ENCODE measurements at regions not wholly inside any gene's neighbourhood (a gene's known extent, or its start where the extent isn't known, plus 50 kb on each side); places are given as distances from the start of the nearest gene placed in this dataset.

- Mint-ChIP-seq H3K4me1 (peaks cover 9 to 21% of the 10 kb centered on the region in 2 experiments), H3K4me3 (no peak overlapping the region), H3K36me3 (ENCODE audit: insufficient read depth in 1 of 3, low read depth in 3 of 3) (peaks cover 0 to 3% (median 2%) of the 10 kb centered on the region in 3 experiments; a peak in 5 of 7 replicates), H3K27me3 (ENCODE audit: low read depth) (peaks cover 10% of the 10 kb centered on the region), H3K27ac (no peak overlapping the region), H3K9me3 (peaks cover 57 to 82% of the 10 kb centered on the region in 2 experiments)
- Histone ChIP-seq H3K23me2 (ENCODE audit: insufficient read length, low read depth, low read length, poor library complexity, severe bottlenecking) (no peaks in the 10 kb centered on the region), H3K23ac (ENCODE audit: insufficient read length, low read depth, low read length) (no peak overlapping the region), H4K5ac (ENCODE audit: insufficient read length, low read depth, low read length) (no peak overlapping the region), H3K4me2 (ENCODE audit: insufficient read depth, insufficient read length, low read length) (no peak overlapping the region), H3K79me1 (ENCODE audit: insufficient read depth, low read depth, low read length, poor library complexity, severe bottlenecking) (no peaks in the 10 kb centered on the region), H3K9ac (ENCODE audit: extremely low read depth, insufficient read length, low read length) (no peak overlapping the region), H4K20me1 (ENCODE audit: control insufficient read depth, insufficient read depth, insufficient read length) (no peaks in the 10 kb centered on the region), H2BK15ac (ENCODE audit: low read depth, low read length) (no peak overlapping the region), H3K4me1 (ENCODE audit: insufficient read depth, low read length) (peaks cover 6% of the 10 kb centered on the region; the same call in 1 of the 2 replicates), H2AFZ (ENCODE audit: low read length) (no peak overlapping the region), H3K9me3 (ENCODE audit: control insufficient read depth, low read depth, low read length) (no peaks in the 10 kb centered on the region), H3K27ac (ENCODE audit: insufficient read length, low read depth, low read length) (no peak overlapping the region), H3K4ac (ENCODE audit: low read depth, low read length) (no peak overlapping the region), H2AK5ac (ENCODE audit: insufficient read length, low read length) (no peak overlapping the region), H3K56ac (ENCODE audit: insufficient read length, low read depth, low read length) (no peak overlapping the region), H3T11ph (ENCODE audit: low read length) (no peak overlapping the region), H3K79me2 (ENCODE audit: insufficient read depth, low read length) (no peaks in the 10 kb centered on the region), H2BK12ac (ENCODE audit: insufficient read length, low read depth, low read length) (no peak overlapping the region), H2BK5ac (ENCODE audit: insufficient read length, low read length) (no peak overlapping the region), H4K8ac (replicated peaks; ENCODE audit: insufficient read length, low read depth, low read length) (no peak overlapping the region), H3K27me3 (ENCODE audit: insufficient read depth, low read length) (no peaks in the 10 kb centered on the region; the same call in 1 of the 2 replicates), H2BK20ac (ENCODE audit: low read depth, low read length, poor library complexity, severe bottlenecking) (no peak overlapping the region), H4K91ac (ENCODE audit: insufficient read length, low read depth, low read length) (no peak overlapping the region), H3K18ac (ENCODE audit: insufficient read length, low read depth, low read length) (no peak overlapping the region), H3K14ac (ENCODE audit: insufficient read depth, low read length) (no peak overlapping the region), H2BK120ac (ENCODE audit: low read depth, low read length, poor library complexity, severe bottlenecking) (no peak overlapping the region)
- no peak for TF ChIP-seq CTCF (conservative IDR thresholded peaks at IDR 0.05)
- no peak for DNase-seq
Measured at GRCh38 chrX:39828971-39829370, 268.8 kb downstream of the BCOR start.

Data from H9 (cell line).